ENCODE measurements at regions not wholly inside any gene's neighbourhood (a gene's known extent, or its start where the extent isn't known, plus 50 kb on each side); places are given as distances from the start of the nearest gene placed in this dataset.

DNA sequence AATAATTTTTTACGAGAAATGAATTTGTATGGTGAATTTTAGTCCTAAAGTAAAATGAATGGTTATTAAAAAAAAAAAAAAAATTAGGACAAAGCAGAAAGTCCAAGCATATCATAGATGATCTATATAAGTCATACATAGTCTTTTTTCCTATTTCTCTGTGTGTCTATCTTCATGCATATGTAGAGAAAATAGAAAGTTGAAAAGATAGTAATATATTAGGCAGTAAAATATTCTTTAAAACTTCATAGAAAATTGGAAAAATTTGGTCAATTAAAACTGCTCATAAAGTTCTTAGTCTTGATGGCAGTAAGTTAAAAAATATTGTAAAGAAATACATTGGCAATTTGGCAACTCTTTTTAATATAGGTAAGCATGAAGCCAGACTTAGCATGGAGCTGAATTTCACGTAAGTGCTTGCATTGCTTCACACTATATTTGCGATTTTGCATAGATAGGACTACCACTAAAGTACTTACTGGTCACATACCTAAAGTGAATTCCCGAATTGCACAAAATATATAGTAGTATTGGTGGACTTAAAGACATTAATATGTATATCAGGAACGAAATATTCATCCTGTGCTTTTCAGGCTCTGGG is 303.8 kb downstream of the IPO8 start:
- ATAC-seq, result no peak
- intact Hi-C loops (cut with DNase I), result no loop called here
- DNase-seq (ENCODE audit: low spot score), result no peak

- intact Hi-C loops (cut with DNase I), result no loop called here
- DNase-seq (ENCODE audit: low spot score) (no peak), ATAC-seq (no peak)
These were observed 310.0 kb downstream of the IPO8 start for GRCh38 chr12:30385706-30386105.

GRCh38 chr12:30384976-30385375 is 310.7 kb downstream of the IPO8 start:
- ATAC-seq (no peak), DNase-seq (ENCODE audit: low spot score) (no peak)
- intact Hi-C loops (cut with DNase I), result no loop called here

DNA sequence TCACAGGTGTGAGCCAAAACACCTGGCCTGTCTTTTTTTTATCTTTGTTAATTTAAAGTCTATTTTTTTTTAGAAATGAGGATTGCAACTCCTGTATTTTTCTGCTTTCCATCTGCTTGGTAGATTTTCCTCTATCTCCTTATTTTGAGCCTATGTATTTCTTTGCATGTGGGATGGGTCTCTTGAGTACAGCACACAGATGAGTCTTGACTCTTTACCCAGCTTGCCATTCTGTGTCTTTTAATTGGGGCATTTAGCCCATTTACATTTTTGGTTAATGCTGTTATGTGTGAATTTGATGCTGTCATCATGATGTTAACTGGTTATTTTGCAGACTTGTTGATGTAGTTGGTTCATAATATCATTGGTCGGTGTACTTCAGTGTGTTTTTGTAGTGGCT is 317.4 kb downstream of the IPO8 start:
- no peak for DNase-seq (ENCODE audit: low spot score)
- intact Hi-C loops (cut with DNase I), result no loop called here
- ATAC-seq, result no peak

- intact Hi-C loops (cut with DNase I), result no loop called here
- ATAC-seq (no peak), DNase-seq (ENCODE audit: low spot score) (no peak)
These were observed 330.8 kb downstream of the IPO8 start for GRCh38 chr12:30364822-30365221.

DNA sequence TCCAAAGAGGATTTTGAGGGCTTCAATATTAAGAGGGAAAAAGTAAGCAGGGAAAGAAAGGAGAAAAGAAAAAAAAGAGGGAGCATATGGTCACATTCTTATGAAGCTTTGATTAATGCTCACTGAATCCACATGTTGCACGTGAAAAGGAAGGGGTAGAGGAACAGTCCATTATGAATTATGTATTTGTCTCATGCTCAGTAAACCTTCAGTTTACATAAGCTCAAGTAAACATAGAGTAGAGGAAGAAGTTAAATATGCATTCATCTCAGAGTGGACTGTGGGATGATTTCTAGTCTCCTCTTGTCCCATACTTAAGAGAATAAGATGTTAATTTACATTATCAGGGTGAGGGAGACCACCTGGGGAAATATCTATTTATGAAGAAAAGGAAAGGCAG is 334.5 kb downstream of the IPO8 start:
- intact Hi-C loops (cut with DNase I), result no loop called here
- no peak for ATAC-seq
- no peak for DNase-seq (ENCODE audit: low spot score)

- ATAC-seq (no peak), DNase-seq (ENCODE audit: low spot score) (no peak)
- intact Hi-C loops (cut with DNase I), result no loop called here
These were observed 337.0 kb downstream of the IPO8 start for GRCh38 chr12:30358671-30359070.

DNA sequence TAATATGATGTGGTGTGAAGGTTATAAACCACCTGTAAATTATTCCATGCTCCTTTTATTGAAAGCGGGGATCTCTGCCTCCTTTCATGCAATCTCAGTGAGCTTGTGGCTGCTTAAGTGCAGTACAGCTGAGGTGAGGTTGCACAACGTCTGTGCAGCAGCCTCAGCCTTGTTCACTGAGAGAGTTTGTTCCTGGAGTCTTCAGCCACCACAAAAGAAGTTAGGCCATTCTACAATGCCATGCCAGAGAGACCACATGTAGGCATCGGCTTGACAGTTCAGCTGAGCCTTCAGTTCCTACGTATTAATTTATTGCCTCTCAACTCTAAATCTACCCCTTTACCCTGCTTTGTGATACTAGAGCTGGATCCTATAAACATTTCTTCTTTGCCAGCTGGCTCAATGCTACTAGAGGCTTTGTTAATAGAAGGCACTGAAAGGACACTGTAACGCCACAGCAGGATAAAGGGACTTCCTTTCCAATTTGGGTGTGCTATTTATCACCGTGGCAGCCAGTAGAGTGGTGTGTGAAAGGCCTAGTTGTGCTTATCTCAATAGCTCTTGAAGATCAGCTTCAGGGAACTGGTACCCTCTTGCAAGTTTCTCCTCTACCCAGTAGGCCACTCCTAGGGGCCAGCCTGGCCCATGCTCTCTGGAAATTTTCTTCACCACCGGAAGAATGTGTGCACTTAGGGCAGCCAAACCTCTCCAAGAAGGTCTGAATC is 337.7 kb downstream of the IPO8 start:
- intact Hi-C loops (cut with DNase I), result no loop called here

DNA sequence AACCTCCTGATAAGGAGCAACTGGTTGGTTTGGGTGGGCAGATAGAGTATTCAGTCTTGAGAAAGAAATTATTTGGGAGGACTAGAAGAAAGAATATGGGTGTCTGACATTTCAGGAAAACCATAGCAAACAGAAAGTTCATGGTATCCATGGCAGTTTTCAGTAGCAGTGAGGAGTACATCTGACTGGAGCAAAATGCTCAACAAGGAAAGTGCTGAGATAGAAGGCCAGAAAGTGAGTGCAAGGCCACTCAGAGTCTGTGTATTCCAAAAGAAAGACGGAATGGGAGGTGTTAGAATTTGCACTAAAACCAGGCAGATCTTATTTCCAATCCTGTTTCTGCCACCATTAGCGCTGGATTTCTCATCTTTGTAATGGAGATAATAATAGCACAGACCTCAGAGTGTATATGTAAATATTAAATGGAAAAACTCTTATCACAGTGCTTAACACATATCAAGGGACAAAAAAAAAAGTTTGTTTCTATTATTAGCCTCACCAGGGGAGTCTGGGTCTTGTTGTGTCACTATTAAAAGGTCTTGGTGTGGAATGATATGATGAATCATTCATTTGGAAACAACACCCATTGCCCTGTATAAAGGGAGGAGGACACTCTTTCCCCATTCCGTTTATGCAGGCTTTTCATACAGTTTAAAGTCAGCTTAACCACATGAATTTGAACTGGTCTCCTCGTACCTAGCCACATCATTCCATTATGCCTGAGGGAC is 349.8 kb downstream of the IPO8 start:
- DNase-seq (ENCODE audit: low spot score), result no peak
- intact Hi-C loops (cut with DNase I), result no loop called here
- no peak for ATAC-seq

More for the DNA sequence above, 337.7 kb downstream of the IPO8 start:
- no peak for DNase-seq (ENCODE audit: low spot score)
- ATAC-seq, result no peak

DNA sequence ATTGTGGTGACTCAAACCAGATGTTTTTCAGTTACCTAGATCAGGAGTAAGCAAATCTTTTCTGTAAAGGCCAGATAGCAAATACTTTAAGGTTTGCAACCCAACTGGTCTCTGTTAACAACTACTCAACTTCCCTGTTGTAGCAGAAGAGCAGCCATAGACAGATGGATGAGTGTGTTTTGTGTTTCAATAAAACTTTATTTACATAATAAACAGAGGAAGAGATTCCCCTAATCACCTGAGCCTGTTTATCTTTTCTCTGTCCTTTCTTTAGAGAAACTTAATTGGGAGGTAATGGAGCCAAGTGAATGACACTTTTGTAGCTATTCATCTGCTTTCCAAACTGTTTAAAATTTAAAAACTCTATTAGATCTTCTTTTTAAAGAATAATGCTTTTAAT is 365.1 kb downstream of the IPO8 start:
- intact Hi-C loops (cut with DNase I), result no loop called here
- DNase-seq (ENCODE audit: low spot score) (no peak), ATAC-seq (no peak)

GRCh38 chr12:30329281-30329680 is 366.4 kb downstream of the IPO8 start:
- ATAC-seq, result no peak
- no peak for DNase-seq (ENCODE audit: low spot score)
- intact Hi-C loops (cut with DNase I), result no loop called here

- intact Hi-C loops (cut with DNase I), result no loop called here
- ATAC-seq, result no peak
These were observed 372.7 kb downstream of the IPO8 start for GRCh38 chr12:30323008-30323407.

DNA sequence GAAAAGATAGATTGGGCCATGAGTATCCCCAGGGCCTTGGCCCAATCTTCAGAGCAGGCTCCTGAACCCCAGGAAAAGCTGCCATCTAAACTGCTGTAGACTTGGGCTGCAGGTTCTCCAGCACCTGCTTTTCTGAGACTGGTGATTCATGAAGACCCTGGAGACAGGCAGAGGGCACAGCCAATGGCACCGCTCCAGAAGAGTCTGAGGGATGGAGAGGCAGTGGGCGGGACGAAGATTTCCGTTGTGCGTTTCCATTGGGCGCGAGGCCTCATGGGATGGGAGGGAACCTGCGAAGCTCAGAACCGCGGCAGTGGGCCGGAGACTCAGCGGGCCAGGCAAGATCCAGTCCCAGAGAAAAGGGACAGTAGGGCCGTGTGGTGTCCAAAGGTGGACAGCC is 375.1 kb downstream of the IPO8 start:
- DNase-seq (ENCODE audit: low spot score), result no peak
- intact Hi-C loops (cut with DNase I), result no loop called here
- ATAC-seq, result no peak

More at GRCh38 chr12:30323008-30323407, 372.7 kb downstream of the IPO8 start:
- DNase-seq (ENCODE audit: low spot score), result no peak

GRCh38 chr12:30314506-30315100 is 381.1 kb downstream of the IPO8 start:
- ATAC-seq (no peak), DNase-seq (ENCODE audit: low spot score) (no peak)
- intact Hi-C loops (cut with DNase I), result no loop called here

GRCh38 chr12:30308010-30308717 is 387.5 kb downstream of the IPO8 start:
- DNase-seq (ENCODE audit: low spot score) (no peak), ATAC-seq (no peak)
- intact Hi-C loops (cut with DNase I), result no loop called here

- intact Hi-C loops (cut with DNase I), result no loop called here
- ATAC-seq (no peak), DNase-seq (ENCODE audit: low spot score) (no peak)
These were observed 391.1 kb downstream of the IPO8 start for GRCh38 chr12:30304528-30304927.

- DNase-seq (ENCODE audit: low spot score), result no peak
- ATAC-seq, result no peak
- intact Hi-C loops (cut with DNase I), result no loop called here
These were observed 394.4 kb downstream of the IPO8 start for GRCh38 chr12:30301291-30301690.

DNA sequence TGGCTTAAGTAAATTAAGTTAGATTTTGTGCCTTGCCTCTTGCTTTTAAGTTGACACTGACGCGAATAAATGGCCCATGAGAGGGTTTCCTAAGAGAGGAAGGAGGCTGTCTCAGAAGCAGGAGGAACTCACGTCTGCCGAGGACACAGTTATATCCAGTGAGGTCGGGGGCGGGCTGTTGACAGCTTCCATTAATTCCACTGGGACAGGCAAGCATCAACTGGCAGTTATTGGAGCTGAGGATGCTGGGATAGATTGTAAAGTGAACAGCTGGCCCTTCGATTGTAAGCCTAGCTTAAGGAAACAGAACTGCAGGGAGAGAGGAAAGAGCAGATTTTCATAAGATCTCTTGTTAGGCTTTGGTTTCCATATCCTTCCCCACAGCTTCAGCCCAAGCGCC is 399.2 kb downstream of the IPO8 start:
- ATAC-seq (no peak), DNase-seq (ENCODE audit: low spot score) (no peak)
- intact Hi-C loops (cut with DNase I), result no loop called here

DNA sequence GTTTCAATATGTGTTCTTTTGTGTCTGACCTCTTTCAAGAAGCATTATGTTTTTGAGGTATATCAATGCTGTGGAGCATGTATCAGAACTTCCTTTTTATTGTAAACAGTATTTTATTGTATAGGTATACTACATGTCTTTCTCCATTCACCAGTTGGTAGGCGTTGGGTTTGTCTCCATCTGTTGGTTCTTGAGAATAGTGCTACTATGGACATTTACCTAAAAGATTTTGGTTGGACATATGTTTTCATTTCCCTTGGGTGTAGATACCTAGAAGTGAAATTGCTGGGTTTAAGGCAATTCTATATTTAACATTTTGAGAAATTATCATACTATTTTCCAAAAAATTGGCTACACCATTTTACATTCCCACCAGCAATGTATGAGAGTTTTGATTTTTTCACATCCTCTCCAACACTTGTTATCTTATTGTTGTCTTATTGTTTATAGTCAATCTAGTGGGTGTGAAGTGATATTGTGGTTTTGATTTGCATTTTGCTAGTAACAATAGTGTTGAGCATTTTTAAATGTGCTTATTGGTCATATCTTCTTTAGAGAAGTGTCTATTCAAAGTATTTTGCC is 409.2 kb downstream of the IPO8 start:
- ATAC-seq (no peak), DNase-seq (ENCODE audit: low spot score) (no peak)
- intact Hi-C loops (cut with DNase I), result no loop called here
